Motor neuron (in vitro differentiated cells): ENCODE measurements at regions not wholly inside any gene's neighbourhood (a gene's known extent, or its start where the extent isn't known, plus 50 kb on each side); places are given as distances from the start of the nearest gene placed in this dataset.

Experiments
- ATAC-seq, 8 experiments: fragments of 200-7000 bp; cut with Tn5 transposase; replicated peaks in 6 of 8; 2 replicates each; pipeline ENCODE4 v1.8.0; 2021; ENCODE audit warnings: mild to moderate bottlenecking in 8 of 8, moderate library complexity in 8 of 8
- H3K27ac ChIP-seq, 2 donors: fragments of 250-450 bp; sonication (Bioruptor Pico); 2 replicates each; pipeline ENCODE4 v1.9.0; 2021; ENCODE audit warnings: antibody characterized with exemption in 2 of 2, mild to moderate bottlenecking in 2 of 2, moderate library complexity in 1 of 2
- H3K4me1 ChIP-seq, 2 donors: fragments of 250-450 bp; sonication (Bioruptor Pico); replicated peaks in 1 of 2; 2 replicates each; pipeline ENCODE4 v1.6.1; 2021; ENCODE audit warnings: antibody characterized with exemption in 2 of 2, mild to moderate bottlenecking in 2 of 2, moderate library complexity in 1 of 2
- H3K4me3 ChIP-seq, 5 donors: fragments of 250-450 bp; sonication (Bioruptor Pico); 2 replicates each; pipeline ENCODE4 v1.9.0; 2021; ENCODE audit warnings: antibody characterized with exemption in 5 of 5, mild to moderate bottlenecking in 5 of 5, moderate library complexity in 4 of 5
- WGBS, 10 experiments: fragments of 450-650 bp; shearing (Covaris generic); methylation state at CpG; one replicate each; pipeline ENCODE4 v1.0.0; 2022; 5-methylcytosine and 5-hydroxymethylcytosine counted together
- in situ Hi-C, 9 experiments: fragments of 400-800 bp; cut with MboI; loops; one replicate each; pipeline ENCODE4 v1.15.0; 2021; ENCODE audit warnings: low sequenced_read_pairs in 9 of 9, low pct_unique_long_range_greater_than_20kb in 2 of 9; ENCODE audit not compliant: unreplicated experiment in 9 of 9

- in situ Hi-C loops = no loop called here
- H3K4me3 ChIP-seq = no peak overlapping the region
- no peak for ATAC-seq
- WGBS, 10 experiments = 0 to 83% (median 57%) methylated on average over 1 to 6 of the region's 16 CpGs; no CpG with 5 or more reads in 4 of the 10 experiments
- H3K4me1 ChIP-seq = peaks cover 15 to 31% of the 10 kb centered on the region in 2 donors
- no peak overlapping the region for H3K27ac ChIP-seq
Observed at GRCh38 chr17:77315551-77316190, 174.9 kb downstream of the SEC14L1 start.

- 0 to 67% (median 17%) methylated on average over 1 to 5 of the region's 14 CpGs; no CpG with 5 or more reads in 5 of the 10 experiments for WGBS, 10 experiments
- in situ Hi-C loops = no loop called here
- H3K4me3 ChIP-seq = no peak overlapping the region
- no peak overlapping the region for H3K27ac ChIP-seq
- peak in 6 of 8 experiments; percentile 2 to 63 (median 43) for ATAC-seq
- H3K4me1 ChIP-seq = peaks cover 15 to 31% of the 10 kb centered on the region in 2 donors
Observed at GRCh38 chr17:77316191-77316641, 175.4 kb downstream of the SEC14L1 start.

- in situ Hi-C loops = no loop called here
Observed at GRCh38 chr17:77316651-77317050, 175.9 kb downstream of the SEC14L1 start.

DNA sequence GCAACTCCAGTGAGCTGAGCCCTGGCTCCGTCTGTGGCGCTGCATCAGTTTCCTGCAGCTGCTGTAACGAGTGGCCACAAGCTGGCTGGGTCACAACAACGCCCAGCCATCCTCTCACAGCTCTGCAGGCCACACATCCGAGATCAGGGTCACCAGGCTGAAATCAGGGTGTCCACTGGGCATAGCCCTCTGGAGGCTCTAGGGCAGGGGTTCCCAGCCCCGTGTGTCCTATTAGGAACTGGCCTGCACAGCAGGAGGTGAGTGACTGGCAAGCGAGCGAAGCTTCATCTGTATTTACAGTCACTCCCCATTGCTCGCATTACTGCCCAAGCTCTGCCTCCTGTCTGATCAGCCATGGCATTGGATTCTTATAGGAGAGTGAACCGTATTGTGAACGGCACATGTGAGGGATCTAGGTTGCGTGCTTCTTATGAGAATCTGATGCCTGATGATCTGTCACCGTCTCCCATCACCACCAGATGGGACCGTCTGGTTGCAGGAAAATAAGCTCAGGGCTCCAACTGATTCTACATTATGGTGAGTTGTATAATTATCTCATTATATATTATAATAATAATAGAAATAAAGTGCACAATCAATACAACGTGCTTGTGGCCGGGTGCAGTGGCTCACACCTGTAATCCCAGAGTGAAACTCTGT lies 176.5 kb downstream of the SEC14L1 start:
- 86 to 100% (median 90%) methylated on average over 1 to 12 of the region's 16 CpGs; no CpG with 5 or more reads in 3 of the 10 experiments for WGBS, 10 experiments
- no peak overlapping the region for H3K4me3 ChIP-seq
- no peak for ATAC-seq
- H3K4me1 ChIP-seq = peaks cover 15 to 32% of the 10 kb centered on the region in 2 donors
- in situ Hi-C loops = no loop called here
- no peak overlapping the region for H3K27ac ChIP-seq

More at GRCh38 chr17:77316651-77317050, 175.9 kb downstream of the SEC14L1 start:
- H3K27ac ChIP-seq = no peak overlapping the region
- no peak for ATAC-seq
- peaks cover 15 to 31% of the 10 kb centered on the region in 2 donors for H3K4me1 ChIP-seq
- WGBS, 10 experiments = 60 to 100% (median 85%) methylated on average over 1 to 8 of the region's 8 CpGs; no CpG with 5 or more reads in 2 of the 10 experiments
- no peak overlapping the region for H3K4me3 ChIP-seq

- in situ Hi-C loops = no loop called here
- H3K27ac ChIP-seq = no peak overlapping the region
- 83 to 100% (median 95%) methylated on average over 1 to 7 of the region's 7 CpGs; no CpG with 5 or more reads in 4 of the 10 experiments for WGBS, 10 experiments
- H3K4me3 ChIP-seq = no peak overlapping the region
- H3K4me1 ChIP-seq = peaks cover 22 to 37% of the 10 kb centered on the region in 2 donors
- no peak for ATAC-seq
Observed at GRCh38 chr17:77318021-77318420, 177.3 kb downstream of the SEC14L1 start.

GRCh38 chr17:77318491-77319210 lies 177.9 kb downstream of the SEC14L1 start:
- Histone ChIP-seq H3K27ac (no peak overlapping the region), H3K4me3 (no peak overlapping the region), H3K4me1 (peaks cover 25 to 37% of the 10 kb centered on the region in 2 donors)
- ATAC-seq = peak in 3 of 8 experiments; percentile 0 to 1 (median 1)
- in situ Hi-C loops = no loop called here
- 3 to 80% (median 60%) methylated on average over 1 to 5 of the region's 14 CpGs; no CpG with 5 or more reads in 5 of the 10 experiments for WGBS, 10 experiments

DNA sequence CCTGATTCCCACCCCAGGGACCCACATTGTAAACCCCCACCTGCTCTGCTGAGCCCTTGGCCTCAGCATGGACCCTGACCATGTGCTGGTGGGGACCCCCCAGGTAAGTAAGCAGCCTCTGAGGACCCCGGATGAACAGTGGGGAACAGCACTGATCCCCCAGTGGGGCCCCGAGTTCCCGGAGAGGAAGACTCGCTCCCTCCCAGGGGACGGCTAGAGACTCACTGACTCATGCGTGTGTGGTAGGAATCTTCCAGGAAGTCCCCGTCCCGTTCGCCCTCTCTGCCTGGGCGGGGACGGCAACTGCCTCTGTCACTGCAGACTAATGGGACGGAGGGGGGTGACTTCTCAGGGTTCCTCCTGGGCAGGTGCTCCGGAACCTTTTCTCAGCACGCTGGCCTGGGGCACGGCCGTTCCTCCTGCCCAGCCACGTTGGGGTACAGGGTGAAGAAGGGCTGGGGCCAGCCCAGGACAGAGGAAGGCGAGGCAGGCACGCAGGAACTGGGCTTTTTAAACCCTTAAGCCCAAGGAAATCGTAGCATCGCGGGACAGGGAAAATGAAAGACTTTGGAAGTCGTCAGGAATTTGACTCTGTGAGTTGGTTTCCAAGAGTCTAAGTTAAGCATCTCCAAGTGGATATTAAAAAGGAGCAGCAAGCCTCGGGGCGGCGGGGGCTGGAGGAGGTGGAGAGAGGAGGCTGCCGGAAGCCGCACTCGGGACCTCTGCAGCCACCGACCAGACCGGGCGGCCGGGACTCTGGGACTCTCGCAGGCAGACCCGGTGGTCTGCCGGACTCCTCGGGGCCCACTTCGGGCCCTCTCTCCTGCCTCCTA lies 178.7 kb downstream of the SEC14L1 start:
- Histone ChIP-seq H3K27ac (no peak overlapping the region), H3K4me3 (peak overlapping the region in 1 of 5 donors; percentile 28)
- in situ Hi-C loops = loop anchor here in 1 of 9 experiments (10.0 kb wide), 1 partner anchor 175 kb away; no protein-coding TSS in a partner anchor

DNA sequence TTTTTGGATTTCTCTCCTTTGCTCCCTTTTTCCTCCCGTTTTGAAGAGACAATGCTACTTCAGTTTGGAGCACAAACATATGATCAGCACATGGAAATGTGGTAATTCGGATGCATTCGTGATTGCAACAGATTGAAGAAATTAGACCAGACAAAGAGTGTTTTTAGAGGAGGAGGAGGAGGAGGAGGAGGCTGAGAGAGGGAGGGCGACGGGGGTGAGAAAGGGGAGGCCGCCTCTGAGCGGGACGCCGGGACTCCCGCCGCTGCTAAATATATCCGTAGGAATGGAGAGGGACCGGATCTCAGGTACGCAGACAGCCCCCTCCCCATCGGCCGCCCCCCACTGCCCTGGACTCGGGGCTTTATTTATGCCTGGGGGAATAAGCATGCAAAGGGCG lies 179.3 kb downstream of the SEC14L1 start:
- no peak overlapping the region for H3K27ac ChIP-seq
- H3K4me3 ChIP-seq = peak overlapping the region in 1 of 5 donors; percentile 28
- in situ Hi-C loops = loop anchor here in 1 of 9 experiments (10.0 kb wide), 1 partner anchor 175 kb away; no protein-coding TSS in a partner anchor
- WGBS, 10 experiments = 0 to 100% (median 58%) methylated on average over 1 to 12 of the region's 18 CpGs; no CpG with 5 or more reads in 6 of the 10 experiments
- peaks cover 31 to 42% of the 10 kb centered on the region in 2 donors for H3K4me1 ChIP-seq
- no peak for ATAC-seq

More for the DNA sequence above, 178.7 kb downstream of the SEC14L1 start:
- H3K4me1 ChIP-seq = peaks cover 31 to 42% of the 10 kb centered on the region in 2 donors
- WGBS, 10 experiments = 0 to 80% (median 37%) methylated on average over 1 to 18 of the region's 38 CpGs; no CpG with 5 or more reads in 1 of the 10 experiments
- ATAC-seq = peak; percentile 40 to 72 (median 50)

- peaks cover 31 to 47% of the 10 kb centered on the region in 2 donors for H3K4me1 ChIP-seq
- ATAC-seq = peak in 3 of 8 experiments; percentile 1 to 18 (median 2)
- peak overlapping the region in 1 of 5 donors; percentile 28 for H3K4me3 ChIP-seq
- in situ Hi-C loops = loop anchor here in 1 of 9 experiments (10.0 kb wide), 1 partner anchor 174 kb away; no protein-coding TSS in a partner anchor
- 0 to 100% (median 75%) methylated on average over 1 to 9 of the region's 30 CpGs for WGBS, 10 experiments
- H3K27ac ChIP-seq = no peak overlapping the region
Observed at GRCh38 chr17:77320485-77321256, 179.9 kb downstream of the SEC14L1 start.

GRCh38 chr17:77321649-77322513 lies 181.1 kb downstream of the SEC14L1 start:
- peak in 3 of 8 experiments; percentile 0 to 6 (median 0) for ATAC-seq
- WGBS, 10 experiments = 0 to 89% (median 82%) methylated on average over 1 to 7 of the region's 35 CpGs; no CpG with 5 or more reads in 7 of the 10 experiments
- no peak overlapping the region for H3K4me3 ChIP-seq
- H3K4me1 ChIP-seq = peaks cover 31 to 44% of the 10 kb centered on the region in 2 donors
- in situ Hi-C loops = loop anchor here in 1 of 9 experiments (10.0 kb wide), 1 partner anchor 173 kb away; no protein-coding TSS in a partner anchor
- H3K27ac ChIP-seq = no peak overlapping the region
